HCT116 (cell line): ENCODE measurements at regions not wholly inside any gene's neighbourhood (a gene's known extent, or its start where the extent isn't known, plus 50 kb on each side); places are given as distances from the start of the nearest gene placed in this dataset.

ENCODE experiments used
- ATAC-seq: fragments of 200-7000 bp; cut with Tn5 transposase; 2 replicates; pipeline ENCODE4 v1.9.1; 2020; ENCODE audit warnings: mild to moderate bottlenecking, moderate library complexity
- BruUV-seq: library from RNA; stranded (reverse); fragments of 400-500 nt; replicated peaks from 2 replicates; lab custom pipeline; 2021; lab: Mats Ljungman, UMichigan
- CTCF ChIA-PET: fragments of 300-600 bp; sonication (Branson Sonifier 250); formaldehyde crosslinking; loops from one replicate; lab custom pipeline; 2021; ENCODE audit warnings: antibody characterized with exemption; lab: Charles Lee
- POLR2A ChIA-PET: fragments of 300-600, 350-600 bp; sonication (Branson Sonifier 250); formaldehyde crosslinking; loops from one replicate; lab custom pipeline; 2021; ENCODE audit warnings: antibody characterized with exemption; lab: Charles Lee
- RAD21 ChIA-PET, 2 experiments: fragments of 300-600 bp; sonication (Branson Sonifier 250); formaldehyde crosslinking; loops; one replicate each; lab custom pipeline; 2023; ENCODE audit warnings: low total read pairs in 2 of 2; ENCODE audit not compliant: uncharacterized antibody in 2 of 2, unreplicated experiment in 2 of 2, low non-redundant PET in 1 of 2; lab: Charles Lee
- DNase-seq: peaks from one replicate; pipeline ENCODE4 v3.0.0-alpha.2; 2010; ENCODE audit warnings: low read depth, low spot score
- H2AFZ ChIP-seq: fragments of 200-600 bp; shearing (Covaris generic), sonication (generic); 2 replicates; pipeline ENCODE4 v1.6.1; 2017; ENCODE audit warnings: low read depth, mixed run types, mixed read lengths, antibody characterized with exemption, low read length; ENCODE audit not compliant: poor library complexity, severe bottlenecking
- H3K27ac ChIP-seq: 2 replicates; pipeline ENCODE4 v1.5.1; 2012; ENCODE audit warnings: low read depth, low read length
- H3K27me3 ChIP-seq: fragments of 200-600 bp; sonication (generic); 2 replicates; pipeline ENCODE4 v1.6.1; 2016; ENCODE audit warnings: mixed run types, low read length, mixed read lengths; ENCODE audit not compliant: insufficient read depth
- H3K36me3 ChIP-seq, 2 experiments: fragments of 200-500 bp in 1 of 2; fragments of 200-600 bp in 1 of 2; sonication (Bioruptor generic) in 1 of 2; sonication (generic) in 1 of 2; 2 replicates each; pipeline versions ENCODE4 v1.5.1 to v1.6.1; 2014 to 2016; ENCODE audit warnings: low read length in 2 of 2, inconsistent platforms in 1 of 2, mixed read lengths in 1 of 2, mixed run types in 1 of 2; ENCODE audit not compliant: insufficient read depth in 2 of 2, control insufficient read depth in 1 of 2
- H3K4me1 ChIP-seq, 2 experiments: fragments of 200-600 bp in 1 of 2; sonication (generic) in 1 of 2; 2 replicates each; pipeline versions ENCODE4 v1.5.1 to v1.6.1; 2012 to 2017; ENCODE audit warnings: low read length in 2 of 2, inconsistent platforms in 1 of 2, mild to moderate bottlenecking in 1 of 2, mixed read lengths in 1 of 2, mixed run types in 1 of 2, moderate library complexity in 1 of 2; ENCODE audit not compliant: insufficient read depth in 2 of 2, control insufficient read depth in 1 of 2
- H3K4me2 ChIP-seq: fragments of 200-600 bp; sonication (generic); 2 replicates; pipeline ENCODE4 v1.6.1; 2017; ENCODE audit warnings: mixed run types, low read length, mixed read lengths
- H3K4me3 ChIP-seq, 2 experiments: fragments of 200-600 bp in 1 of 2; sonication (generic) in 1 of 2; replicated peaks in 1 of 2; 2 replicates each; pipeline ENCODE4 v1.5.1; 2011 to 2016; ENCODE audit warnings: low read length in 2 of 2, control low read depth in 1 of 2, low read depth in 1 of 2, mild to moderate bottlenecking in 1 of 2, mixed read lengths in 1 of 2, mixed run types in 1 of 2
- H3K79me2 ChIP-seq: fragments of 200-600 bp; sonication (generic); 2 replicates; pipeline ENCODE4 v1.6.1; 2017; ENCODE audit warnings: mild to moderate bottlenecking, mixed run types, low read length, moderate library complexity, mixed read lengths; ENCODE audit not compliant: insufficient read depth
- H3K9ac ChIP-seq: fragments of 200-600 bp; sonication (generic); 2 replicates; pipeline ENCODE4 v1.6.1; 2016; ENCODE audit warnings: low read length, mixed read lengths
- H3K9me2 ChIP-seq: fragments of 200-600 bp; sonication (generic), shearing (Covaris generic); 2 replicates; pipeline ENCODE4 v1.6.1; 2017; ENCODE audit warnings: mixed run types, mild to moderate bottlenecking, moderate library complexity; ENCODE audit not compliant: insufficient read depth
- H3K9me3 ChIP-seq, 2 experiments: fragments of 200-500 bp in 1 of 2; fragments of 200-600 bp in 1 of 2; sonication (Bioruptor generic) in 1 of 2; sonication (generic) in 1 of 2; 2 replicates each; pipeline ENCODE4 v1.6.1; 2014 to 2017; ENCODE audit warnings: low read length in 2 of 2, mixed read lengths in 2 of 2, inconsistent platforms in 1 of 2, low read depth in 1 of 2, mild to moderate bottlenecking in 1 of 2, mixed run types in 1 of 2, moderate library complexity in 1 of 2; ENCODE audit not compliant: control insufficient read depth in 1 of 2, insufficient read depth in 1 of 2
- H4K20me1 ChIP-seq: fragments of 200-600 bp; sonication (generic), shearing (Covaris generic); 2 replicates; pipeline ENCODE4 v1.6.1; 2017; ENCODE audit warnings: mixed run types, mild to moderate bottlenecking, moderate library complexity; ENCODE audit not compliant: insufficient read depth
- ATF3 ChIP-seq: IDR thresholded peaks from 2 replicates; pipeline ENCODE4 v1.6.1; 2012
- CBX3 ChIP-seq: IDR thresholded peaks from 2 replicates; pipeline ENCODE4 v1.6.1; 2012; ENCODE audit warnings: low read depth
- CTCF ChIP-seq, 3 experiments: fragments of 200-600 bp in 1 of 3; sonication (generic) in 1 of 3; IDR thresholded peaks in 2 of 3; conservative IDR thresholded peaks in 1 of 3; 2 replicates each; pipeline ENCODE4 v1.5.1; 2012 to 2017; ENCODE audit warnings: low read depth in 2 of 3, low read length in 2 of 3, antibody characterized with exemption in 1 of 3, borderline replicate concordance in 1 of 3, control low read depth in 1 of 3, mild to moderate bottlenecking in 1 of 3, mixed read lengths in 1 of 3, mixed run types in 1 of 3, moderate library complexity in 1 of 3; ENCODE audit not compliant: insufficient read depth in 1 of 3
- EGR1 ChIP-seq: IDR thresholded peaks from 2 replicates; pipeline ENCODE4 v1.6.1; 2012; ENCODE audit warnings: low read depth
- ELF1 ChIP-seq: IDR thresholded peaks from 2 replicates; pipeline ENCODE4 v1.6.1; 2012; ENCODE audit warnings: low read depth, borderline replicate concordance
- EZH2 ChIP-seq: fragments of 200-600 bp; sonication (generic); IDR thresholded peaks from 2 replicates; pipeline ENCODE4 v1.6.1; 2017; ENCODE audit warnings: antibody characterized with exemption, mixed run types
- EZH2phosphoT487 ChIP-seq: fragments of 200-600 bp; IDR thresholded peaks from 2 replicates; pipeline ENCODE4 v1.6.1; 2018; ENCODE audit warnings: antibody characterized with exemption, borderline replicate concordance
- FOSL1 ChIP-seq: IDR thresholded peaks from 2 replicates; pipeline ENCODE4 v1.6.1; 2012; ENCODE audit warnings: low read depth
- JUND ChIP-seq: IDR thresholded peaks from 2 replicates; pipeline ENCODE4 v1.6.1; 2012
- MAX ChIP-seq: IDR thresholded peaks from 2 replicates; pipeline ENCODE4 v1.6.1; 2012
- POLR2AphosphoS5 ChIP-seq: IDR thresholded peaks from 2 replicates; pipeline ENCODE4 v1.6.1; 2011; ENCODE audit warnings: mild to moderate bottlenecking, low read depth, low read length, moderate library complexity
- RAD21 ChIP-seq: IDR thresholded peaks from 2 replicates; pipeline ENCODE4 v1.6.1; 2012; ENCODE audit warnings: low read depth, mild to moderate bottlenecking
- REST ChIP-seq: IDR thresholded peaks from 2 replicates; pipeline ENCODE4 v1.6.1; 2012; ENCODE audit warnings: low read depth
- SIN3A ChIP-seq: IDR thresholded peaks from 2 replicates; pipeline ENCODE4 v1.6.1; 2012; ENCODE audit warnings: low read depth
- SP1 ChIP-seq: IDR thresholded peaks from 2 replicates; pipeline ENCODE4 v1.6.1; 2012; ENCODE audit warnings: low read depth
- SRF ChIP-seq: IDR thresholded peaks from 2 replicates; pipeline ENCODE4 v1.6.1; 2012; ENCODE audit warnings: low read depth
- TCF7L2 ChIP-seq: IDR thresholded peaks from 2 replicates; pipeline ENCODE4 v1.7.0; 2011; ENCODE audit warnings: borderline replicate concordance, inconsistent platforms; ENCODE audit not compliant: insufficient read depth, insufficient read length; ENCODE audit errors: extremely low read depth
- ZBTB33 ChIP-seq: IDR thresholded peaks from 2 replicates; pipeline ENCODE4 v1.6.1; 2011; ENCODE audit warnings: mild to moderate bottlenecking, low read length, moderate library complexity; ENCODE audit not compliant: insufficient replicate concordance; ENCODE audit errors: extremely low read depth
- ZFX ChIP-seq: fragments of 450-650 bp; IDR thresholded peaks from 2 replicates; pipeline ENCODE4 v1.6.1; 2017
- intact Hi-C: fragments of 100-400 bp; cut with micrococcal nuclease; formaldehyde crosslinking; loops from 2 replicates; pipeline ENCODE4 v1.10.0; 2022

- Histone ChIP-seq H3K4me1 (no peaks in the 10 kb centered on the region), H3K4me3 (no peak overlapping the region), H2AFZ (no peak overlapping the region), H3K4me2 (no peak overlapping the region), H3K27me3 (peaks cover 5% of the 10 kb centered on the region; the same call in 1 of the 2 replicates), H3K79me2 (no peaks in the 10 kb centered on the region), H3K9me2 (no peaks in the 10 kb centered on the region; the same call in 1 of the 2 replicates), H3K9ac (no peak overlapping the region), H3K27ac (no peak overlapping the region), H3K9me3 (no peaks in the 10 kb centered on the region), H4K20me1 (no peaks in the 10 kb centered on the region), H3K36me3 (no peaks in the 10 kb centered on the region)
- ChIA-PET POLR2A (no interaction called here), RAD21 (no interaction called here), CTCF (no interaction called here)
- DNase-seq: no peak
- no peak for TF ChIP-seq MAX
- no peak for TF ChIP-seq REST
- TF ChIP-seq FOSL1: no peak
- TF ChIP-seq JUND: no peak
- TF ChIP-seq ZBTB33: no peak
- no peak for TF ChIP-seq TCF7L2
- no peak for TF ChIP-seq CTCF (IDR thresholded peaks at IDR 0.05 in 2 of 3, conservative IDR thresholded peaks at IDR 0.05 in 1 of 3; ENCODE audit: borderline replicate concordance in 1 of 3, insufficient read depth in 1 of 3, low read depth in 2 of 3, low read length in 2 of 3)
- TF ChIP-seq RAD21: no peak
- no peak for TF ChIP-seq SIN3A
- TF ChIP-seq EZH2: no peak
- TF ChIP-seq SP1: no peak
- TF ChIP-seq SRF: no peak
- TF ChIP-seq EZH2phosphoT487: no peak
- TF ChIP-seq ATF3: no peak
- TF ChIP-seq CBX3: no peak
- TF ChIP-seq ELF1: no peak
- no peak for TF ChIP-seq POLR2AphosphoS5
- TF ChIP-seq ZFX: no peak
- TF ChIP-seq EGR1: no peak
- no TSS peak for BruUV-seq
- no peak for ATAC-seq
- intact Hi-C loops: no loop called here
Observed at GRCh38 chr6:85283436-85283835, 166.4 kb upstream of the NT5E start.
